Esophagus squamous epithelium (tissue), 5 donors: ENCODE measurements at regions not wholly inside any gene's neighbourhood (a gene's known extent, or its start where the extent isn't known, plus 50 kb on each side); places are given as distances from the start of the nearest gene placed in this dataset.
A peak's percentile ranks its signal among the peaks of the same experiment; 100 is the strongest.

Experiments
- DNase-seq: peaks from one replicate; lab custom pipeline; 2025; lab: John Stamatoyannopoulos, UW
- H3K27ac ChIP-seq, 4 donors: fragments of 200-600 bp; sonication (generic); one replicate each; pipeline ENCODE4 v1.5.1; 2016 to 2019; ENCODE audit warnings: mild to moderate bottlenecking in 1 of 4
- H3K27me3 ChIP-seq, 4 donors: fragments of 200-600 bp; sonication (generic); 1 replicate in 3 of 4; 2 replicates in 1 of 4; pipeline versions ENCODE4 v1.5.1 to v1.6.0; 2017 to 2021; ENCODE audit warnings: antibody characterized with exemption in 1 of 4
- H3K36me3 ChIP-seq, 3 donors: fragments of 200-600 bp; sonication (generic); one replicate each; pipeline ENCODE4 v1.5.1; 2016 to 2019
- H3K4me1 ChIP-seq, 3 donors: fragments of 200-600 bp; sonication (generic); one replicate each; pipeline ENCODE4 v1.5.1; 2017 to 2019
- H3K4me3 ChIP-seq, 4 donors: fragments of 200-600 bp; sonication (generic); 1 replicate in 3 of 4; 2 replicates in 1 of 4; pipeline ENCODE4 v1.5.1; 2016 to 2019; ENCODE audit warnings: mild to moderate bottlenecking in 2 of 4, moderate library complexity in 1 of 4
- H3K9me3 ChIP-seq, 3 donors: fragments of 200-600 bp; sonication (generic); one replicate each; pipeline ENCODE4 v1.5.1; 2016 to 2019
- CTCF ChIP-seq, 6 experiments: fragments of 450-650 bp in 4 of 6; fragments of 200-600 bp in 2 of 6; sonication (generic) in 2 of 6; IDR thresholded peaks; one replicate each; pipeline ENCODE4 v1.5.1; 2016 to 2019; ENCODE audit warnings: antibody characterized with exemption in 6 of 6, mild to moderate bottlenecking in 4 of 6, moderate library complexity in 4 of 6
- POLR2A ChIP-seq, 4 donors: fragments of 450-650 bp; IDR thresholded peaks; one replicate each; pipeline ENCODE4 v1.6.1; 2017; ENCODE audit warnings: antibody characterized with exemption in 4 of 4, mild to moderate bottlenecking in 4 of 4, moderate library complexity in 3 of 4
- WGBS, 2 donors: methylation state at CpG; one replicate each; pipeline ENCODE4 v1.1.5; 2018; 5-methylcytosine and 5-hydroxymethylcytosine counted together
- intact Hi-C: fragments of 100-400 bp; cut with DNase I; formaldehyde crosslinking; loops from one replicate; pipeline ENCODE4 v1.15.0; 2022
- donor health status: DM: yes; HTN: yes; CAD: no.

GRCh38 chr13:50274181-50274580 is 258.9 kb downstream of the KCNRG start:
- WGBS, 2 donors = 100% methylated on average over 1 of the region's 1 CpG
- intact Hi-C loops = no loop called here

DNA sequence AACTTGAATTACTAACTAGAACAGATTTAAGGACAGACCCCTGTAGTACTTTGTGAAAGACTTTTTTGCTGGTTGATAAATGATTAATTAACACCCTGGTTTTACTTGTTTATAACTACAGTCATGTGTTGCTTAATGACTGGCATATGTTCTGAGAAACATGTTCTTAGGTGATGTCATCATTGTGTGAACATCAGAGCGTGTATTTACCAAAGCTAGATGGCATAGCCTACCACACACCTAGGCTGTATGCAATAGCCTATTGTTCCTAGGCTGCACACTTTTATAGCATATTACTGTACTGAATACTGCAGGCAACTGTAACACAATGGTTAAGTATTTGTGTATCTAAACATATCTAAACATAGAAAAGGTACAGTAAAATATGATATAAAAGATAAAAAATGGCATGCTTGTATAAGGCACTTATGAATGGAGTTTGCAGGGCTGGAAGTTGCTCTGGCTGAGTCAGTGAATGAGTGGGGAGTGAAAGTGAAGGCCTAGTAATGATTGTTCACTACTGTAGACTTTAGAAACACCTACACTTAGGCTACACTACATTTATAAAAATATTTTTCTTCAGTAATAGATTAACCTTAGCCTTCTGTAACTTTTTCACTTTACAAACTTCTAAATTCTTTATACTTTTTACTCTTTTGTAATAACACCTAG is 260.3 kb downstream of the KCNRG start:
- no peak for TF ChIP-seq POLR2A (IDR thresholded peaks at IDR 0.05)
- TF ChIP-seq CTCF (IDR thresholded peaks at IDR 0.05) = peak in 1 of 6 experiments; percentile 13

More at GRCh38 chr13:50274181-50274580, 258.9 kb downstream of the KCNRG start:
- Histone ChIP-seq H3K4me1 (no peaks in the 10 kb centered on the region), H3K9me3 (peaks cover 0 to 10% (median 0%) of the 10 kb centered on the region in 3 donors), H3K27ac (no peak overlapping the region), H3K4me3 (no peak overlapping the region), H3K36me3 (no peaks in the 10 kb centered on the region), H3K27me3 (peaks cover 0 to 5% (median 0%) of the 10 kb centered on the region in 4 donors)
- no peak for DNase-seq
- TF ChIP-seq POLR2A (IDR thresholded peaks at IDR 0.05) (no peak), CTCF (IDR thresholded peaks at IDR 0.05) (no peak)

GRCh38 chr13:50276550-50276949 is 261.3 kb downstream of the KCNRG start:
- TF ChIP-seq CTCF (IDR thresholded peaks at IDR 0.05) (no peak), POLR2A (IDR thresholded peaks at IDR 0.05) (no peak)
- H3K27me3 ChIP-seq = peaks cover 0 to 3% (median 0%) of the 10 kb centered on the region in 4 donors
- no peak overlapping the region for H3K4me3 ChIP-seq
- H3K4me1 ChIP-seq = no peaks in the 10 kb centered on the region
- H3K9me3 ChIP-seq = peaks cover 0 to 10% (median 0%) of the 10 kb centered on the region in 3 donors
- H3K27ac ChIP-seq = no peak overlapping the region
- WGBS, 2 donors = 93 to 100% methylated on average over 2 of the region's 2 CpGs
- intact Hi-C loops = no loop called here
- no peak for DNase-seq
- H3K36me3 ChIP-seq = no peaks in the 10 kb centered on the region

More for the DNA sequence above, 260.3 kb downstream of the KCNRG start:
- H3K4me1 ChIP-seq = no peaks in the 10 kb centered on the region
- DNase-seq = no peak
- H3K27ac ChIP-seq = peak overlapping the region in 1 of 4 donors; percentile 22
- H3K27me3 ChIP-seq = peaks cover 0 to 5% (median 0%) of the 10 kb centered on the region in 4 donors
- H3K4me3 ChIP-seq = no peak overlapping the region
- WGBS, 2 donors = 30 to 48% methylated on average over 1 of the region's 1 CpG
- intact Hi-C loops = no loop called here
- H3K9me3 ChIP-seq = peaks cover 0 to 10% (median 0%) of the 10 kb centered on the region in 3 donors
- no peaks in the 10 kb centered on the region for H3K36me3 ChIP-seq

- Histone ChIP-seq H3K4me3 (no peak overlapping the region), H3K27ac (no peak overlapping the region), H3K36me3 (no peaks in the 10 kb centered on the region), H3K9me3 (peaks cover 0 to 10% (median 0%) of the 10 kb centered on the region in 3 donors), H3K27me3 (no peaks in the 10 kb centered on the region), H3K4me1 (no peaks in the 10 kb centered on the region)
- intact Hi-C loops = no loop called here
- no peak for TF ChIP-seq POLR2A (IDR thresholded peaks at IDR 0.05)
- no peak for TF ChIP-seq CTCF (IDR thresholded peaks at IDR 0.05)
- 56 to 78% methylated on average over 6 of the region's 6 CpGs for WGBS, 2 donors
- DNase-seq = no peak
Observed at GRCh38 chr13:50277127-50277526, 261.9 kb downstream of the KCNRG start.

DNA sequence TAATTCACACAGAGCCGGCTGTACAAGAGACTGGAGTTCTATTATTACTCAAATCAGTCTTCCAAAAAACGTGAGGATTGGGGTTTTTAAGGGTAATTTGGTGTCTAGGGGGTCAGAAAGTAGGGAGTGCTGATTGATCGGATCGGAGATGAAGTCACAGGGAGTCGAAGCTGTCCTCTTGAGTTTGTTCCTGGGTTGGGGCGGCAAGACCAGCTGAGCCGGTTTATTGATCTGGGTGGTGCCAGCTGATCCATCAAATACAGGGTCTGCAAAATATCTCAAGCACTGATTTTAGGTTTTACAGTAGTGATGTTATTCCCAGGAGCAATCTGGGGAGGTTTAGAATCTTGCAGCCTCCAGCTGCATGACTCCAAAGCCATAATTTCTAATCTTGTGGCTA is 262.7 kb downstream of the KCNRG start:
- H3K4me1 ChIP-seq = no peaks in the 10 kb centered on the region
- no peaks in the 10 kb centered on the region for H3K27me3 ChIP-seq
- H3K4me3 ChIP-seq = no peak overlapping the region
- DNase-seq = no peak
- no peak overlapping the region for H3K27ac ChIP-seq
- H3K36me3 ChIP-seq = no peaks in the 10 kb centered on the region
- H3K9me3 ChIP-seq = peaks cover 0 to 10% (median 0%) of the 10 kb centered on the region in 3 donors
- intact Hi-C loops = no loop called here
- 86 to 90% methylated on average over 7 of the region's 7 CpGs for WGBS, 2 donors
- TF ChIP-seq POLR2A (IDR thresholded peaks at IDR 0.05) = no peak
- TF ChIP-seq CTCF (IDR thresholded peaks at IDR 0.05) = no peak
